SK-MEL-5 (cell line): ENCODE measurements at regions not wholly inside any gene's neighbourhood (a gene's known extent, or its start where the extent isn't known, plus 50 kb on each side); places are given as distances from the start of the nearest gene placed in this dataset.

Source experiments
- DNase-seq: peaks from one replicate; pipeline ENCODE4 v3.0.0-alpha.2; 2016; ENCODE audit warnings: low read depth, low spot score
- in situ Hi-C: cut with HindIII; loops from 2 replicates; pipeline ENCODE4 v1.10.0; 2016; ENCODE audit warnings: low sequenced_read_pairs, high pct_unique_total_duplicates, low pct_unique_long_range_greater_than_20kb

GRCh38 chr10:62904281-62904875, 88.2 kb upstream of the EGR2 start:
- in situ Hi-C loops: no loop called here

GRCh38 chr10:62903828-62904227, 87.7 kb upstream of the EGR2 start:
- in situ Hi-C loops: no loop called here
- DNase-seq: no peak

More at GRCh38 chr10:62904281-62904875, 88.2 kb upstream of the EGR2 start:
- DNase-seq: no peak

GRCh38 chr10:62900829-62901571, 84.8 kb upstream of the EGR2 start:
- DNase-seq: no peak
- in situ Hi-C loops: no loop called here

GRCh38 chr10:62899311-62899710, 83.1 kb upstream of the EGR2 start:
- DNase-seq: no peak
- in situ Hi-C loops: no loop called here

- no peak for DNase-seq
Measured at GRCh38 chr10:62895063-62895462, 78.9 kb upstream of the EGR2 start.

GRCh38 chr10:62894156-62894555, 78.0 kb upstream of the EGR2 start:
- DNase-seq: no peak
- in situ Hi-C loops: no loop called here

More at GRCh38 chr10:62895063-62895462, 78.9 kb upstream of the EGR2 start:
- in situ Hi-C loops: no loop called here

GRCh38 chr10:62893036-62893435, 76.9 kb upstream of the EGR2 start:
- no peak for DNase-seq
- in situ Hi-C loops: no loop called here

- in situ Hi-C loops: no loop called here
- no peak for DNase-seq
Measured at GRCh38 chr10:62890395-62890794, 74.2 kb upstream of the EGR2 start.

- no peak for DNase-seq
- in situ Hi-C loops: no loop called here
Measured at GRCh38 chr10:62887642-62888041, 71.5 kb upstream of the EGR2 start.

GRCh38 chr10:62885684-62886461, 69.7 kb upstream of the EGR2 start:
- in situ Hi-C loops: no loop called here
- DNase-seq: peak; percentile 22

- DNase-seq: no peak
- in situ Hi-C loops: no loop called here
Measured at GRCh38 chr10:62880162-62880561, 64.0 kb upstream of the EGR2 start.

GRCh38 chr10:62873866-62874265, 57.7 kb upstream of the EGR2 start:
- DNase-seq: no peak
- in situ Hi-C loops: no loop called here

- in situ Hi-C loops: no loop called here
- no peak for DNase-seq
Measured at GRCh38 chr10:62870866-62871265, 54.7 kb upstream of the EGR2 start.

GRCh38 chr10:62869958-62870357, 53.8 kb upstream of the EGR2 start:
- in situ Hi-C loops: no loop called here
- DNase-seq: no peak

GRCh38 chr10:62866941-62867340, 50.8 kb upstream of the EGR2 start:
- in situ Hi-C loops: no loop called here
- no peak for DNase-seq

GRCh38 chr10:62866451-62866850, 50.3 kb upstream of the EGR2 start:
- in situ Hi-C loops: no loop called here
- no peak for DNase-seq
